Uterus (tissue), 3 donors: ENCODE measurements at regions not wholly inside any gene's neighbourhood (a gene's known extent, or its start where the extent isn't known, plus 50 kb on each side); places are given as distances from the start of the nearest gene placed in this dataset.

Experiments used
- DNase-seq, 2 donors: peaks; one replicate each; pipeline ENCODE4 v3.0.0-alpha.2; 2019 to 2020
- H3K27ac ChIP-seq, 2 donors: fragments of 200-600 bp; sonication (generic); 1 replicate in 1 of 2; 2 replicates in 1 of 2; pipeline ENCODE4 v1.5.1; 2016 to 2018
- H3K27me3 ChIP-seq, 2 donors: fragments of 200-600 bp; sonication (generic); one replicate each; pipeline ENCODE4 v1.5.1; 2018 to 2019; ENCODE audit warnings: control low read depth in 1 of 2
- H3K36me3 ChIP-seq, 2 donors: fragments of 200-600 bp; sonication (generic); one replicate each; pipeline ENCODE4 v1.5.1; 2019; ENCODE audit warnings: control low read depth in 1 of 2
- H3K4me1 ChIP-seq, 2 donors: fragments of 200-600 bp; sonication (generic); one replicate each; pipeline ENCODE4 v1.5.1; 2018 to 2019; ENCODE audit warnings: control low read depth in 1 of 2
- H3K4me3 ChIP-seq, 2 donors: fragments of 200-600 bp; sonication (generic); 1 replicate in 1 of 2; 2 replicates in 1 of 2; pipeline ENCODE4 v1.5.1; 2018 to 2019; ENCODE audit warnings: mild to moderate bottlenecking in 1 of 2
- H3K9me3 ChIP-seq, 2 donors: fragments of 200-600 bp; sonication (generic); one replicate each; pipeline ENCODE4 v1.5.1; 2019; ENCODE audit warnings: control low read depth in 1 of 2
- CTCF ChIP-seq, 4 experiments: fragments of 200-600 bp in 2 of 4; fragments of 450-650 bp in 2 of 4; sonication (generic) in 2 of 4; IDR thresholded peaks; one replicate each; pipeline ENCODE4 v1.5.1; 2016 to 2019; ENCODE audit warnings: antibody characterized with exemption in 4 of 4, mild to moderate bottlenecking in 2 of 4, moderate library complexity in 1 of 4
- POLR2A ChIP-seq, 2 donors: fragments of 450-650 bp; IDR thresholded peaks; one replicate each; pipeline ENCODE4 v1.6.1; 2016; ENCODE audit warnings: antibody characterized with exemption in 2 of 2, mild to moderate bottlenecking in 1 of 2, moderate library complexity in 1 of 2
- intact Hi-C: fragments of 100-400 bp; cut with DNase I; formaldehyde crosslinking; loops from one replicate; pipeline ENCODE4 v1.15.1; 2023; ENCODE audit warnings: low total_unique reads
- donor health status: DM: yes; HTN: yes; CAD: no.

GRCh38 chr14:63781686-63782085 is 53.8 kb upstream of the SGPP1 start:
- Histone ChIP-seq H3K27me3 (no peaks in the 10 kb centered on the region), H3K27ac (no peak overlapping the region), H3K4me3 (no peak overlapping the region), H3K4me1 (no peaks in the 10 kb centered on the region), H3K9me3 (no peaks in the 10 kb centered on the region), H3K36me3 (no peaks in the 10 kb centered on the region)
- intact Hi-C loops = no loop called here
- no peak for TF ChIP-seq CTCF (IDR thresholded peaks at IDR 0.05)
- no peak for DNase-seq

GRCh38 chr14:63782683-63783389 is 55.0 kb upstream of the SGPP1 start:
- no peaks in the 10 kb centered on the region for H3K27me3 ChIP-seq
- no peaks in the 10 kb centered on the region for H3K36me3 ChIP-seq
- no peaks in the 10 kb centered on the region for H3K4me1 ChIP-seq
- DNase-seq = no peak
- no peak overlapping the region for H3K4me3 ChIP-seq
- H3K9me3 ChIP-seq = no peaks in the 10 kb centered on the region
- no peak for TF ChIP-seq POLR2A (IDR thresholded peaks at IDR 0.05)
- TF ChIP-seq CTCF (IDR thresholded peaks at IDR 0.05) = no peak
- intact Hi-C loops = no loop called here
- no peak overlapping the region for H3K27ac ChIP-seq

GRCh38 chr14:63788011-63788933 is 60.4 kb upstream of the SGPP1 start:
- H3K27ac ChIP-seq = no peak overlapping the region
- H3K4me3 ChIP-seq = no peak overlapping the region
- TF ChIP-seq POLR2A (IDR thresholded peaks at IDR 0.05) (no peak), CTCF (IDR thresholded peaks at IDR 0.05) (no peak)
- no peaks in the 10 kb centered on the region for H3K9me3 ChIP-seq
- H3K27me3 ChIP-seq = no peaks in the 10 kb centered on the region
- DNase-seq = no peak
- H3K4me1 ChIP-seq = peaks cover 0 to 4% of the 10 kb centered on the region in 2 donors
- intact Hi-C loops = no loop called here
- H3K36me3 ChIP-seq = no peaks in the 10 kb centered on the region

GRCh38 chr14:63793376-63793775 is 59.4 kb upstream of the SYNE2 start:
- intact Hi-C loops = no loop called here

More at GRCh38 chr14:63793376-63793775, 59.4 kb upstream of the SYNE2 start:
- Histone ChIP-seq H3K27me3 (no peaks in the 10 kb centered on the region), H3K4me1 (peaks cover 0 to under 1% of the 10 kb centered on the region in 2 donors), H3K27ac (no peak overlapping the region), H3K36me3 (no peaks in the 10 kb centered on the region), H3K4me3 (no peak overlapping the region), H3K9me3 (no peaks in the 10 kb centered on the region)
- DNase-seq = no peak
- no peak for TF ChIP-seq CTCF (IDR thresholded peaks at IDR 0.05)
- TF ChIP-seq POLR2A (IDR thresholded peaks at IDR 0.05) = no peak
